Trophoblast cell (in vitro differentiated cells and primary cell): ENCODE measurements at regions not wholly inside any gene's neighbourhood (a gene's known extent, or its start where the extent isn't known, plus 50 kb on each side); places are given as distances from the start of the nearest gene placed in this dataset.
"Not testable (repeated sequence)": the region's sequence is repeated elsewhere in the genome, so short reads cannot be mapped to it uniquely, and the experiment has no call there.

ENCODE experiments used
- DNase-seq, 2 donors: peaks; one replicate each; pipeline ENCODE4 v3.0.0-alpha.2; 2016
- H2AFZ ChIP-seq: 2 replicates; pipeline ENCODE4 v1.6.1; 2013; ENCODE audit warnings: low read length, moderate library complexity, mild to moderate bottlenecking; ENCODE audit not compliant: insufficient read depth, poor library complexity
- H2AK5ac ChIP-seq: 2 replicates; pipeline ENCODE4 v1.6.1; 2013; ENCODE audit warnings: mild to moderate bottlenecking, low read length
- H2BK120ac ChIP-seq: 2 replicates; pipeline ENCODE4 v1.6.1; 2013; ENCODE audit warnings: low read length, mild to moderate bottlenecking, moderate library complexity; ENCODE audit not compliant: insufficient read depth, poor library complexity
- H2BK12ac ChIP-seq: 2 replicates; pipeline ENCODE4 v1.6.1; 2013; ENCODE audit warnings: mild to moderate bottlenecking, low read length, moderate library complexity
- H2BK5ac ChIP-seq: 2 replicates; pipeline ENCODE4 v1.6.1; 2013; ENCODE audit warnings: low read length, low read depth, moderate library complexity, mild to moderate bottlenecking; ENCODE audit not compliant: poor library complexity
- H3K14ac ChIP-seq: 2 replicates; pipeline ENCODE4 v1.6.1; 2013; ENCODE audit warnings: mild to moderate bottlenecking, low read length
- H3K18ac ChIP-seq: 2 replicates; pipeline ENCODE4 v1.6.1; 2013; ENCODE audit warnings: mild to moderate bottlenecking, low read length
- H3K23ac ChIP-seq: 2 replicates; pipeline ENCODE4 v1.6.1; 2013; ENCODE audit warnings: low read length
- H3K27ac ChIP-seq: 2 replicates; pipeline ENCODE4 v1.5.1; 2013; ENCODE audit warnings: low read depth, mild to moderate bottlenecking, inconsistent platforms, low read length, moderate library complexity
- H3K27me3 ChIP-seq: 2 replicates; pipeline ENCODE4 v1.6.1; 2013; ENCODE audit warnings: inconsistent platforms, mild to moderate bottlenecking, low read length, moderate library complexity; ENCODE audit not compliant: insufficient read depth
- H3K36me3 ChIP-seq, 2 experiments: 1 replicate in 1 of 2; 2 replicates in 1 of 2; pipeline ENCODE4 v1.6.1; 2013; ENCODE audit warnings: low read length in 2 of 2, mild to moderate bottlenecking in 2 of 2, moderate library complexity in 1 of 2; ENCODE audit not compliant: insufficient read depth in 2 of 2, control insufficient read depth in 1 of 2
- H3K4ac ChIP-seq: 2 replicates; pipeline ENCODE4 v1.6.1; 2013; ENCODE audit warnings: low read depth, mild to moderate bottlenecking, low read length, moderate library complexity
- H3K4me1 ChIP-seq, 2 experiments: 1 replicate in 1 of 2; 2 replicates in 1 of 2; pipeline ENCODE4 v1.6.1; 2013; ENCODE audit warnings: low read length in 2 of 2, mild to moderate bottlenecking in 2 of 2, moderate library complexity in 1 of 2; ENCODE audit not compliant: insufficient read depth in 2 of 2, control insufficient read depth in 1 of 2
- H3K4me2 ChIP-seq: 2 replicates; pipeline ENCODE4 v1.6.1; 2013; ENCODE audit warnings: inconsistent platforms, mild to moderate bottlenecking, low read length, moderate library complexity
- H3K4me3 ChIP-seq: 2 replicates; pipeline ENCODE4 v1.5.1; 2013; ENCODE audit warnings: mild to moderate bottlenecking, low read depth, low read length, inconsistent platforms
- H3K79me1 ChIP-seq: one replicate; pipeline ENCODE4 v1.6.1; 2013; ENCODE audit warnings: low read length
- H3K79me2 ChIP-seq: 2 replicates; pipeline ENCODE4 v1.6.1; 2013; ENCODE audit warnings: low read length, mild to moderate bottlenecking; ENCODE audit not compliant: control insufficient read depth, insufficient read depth, poor library complexity
- H3K9ac ChIP-seq: 2 replicates; pipeline ENCODE4 v1.6.1; 2013; ENCODE audit warnings: mild to moderate bottlenecking, low read length
- H3K9me3 ChIP-seq: 2 replicates; pipeline ENCODE4 v1.6.1; 2013; ENCODE audit warnings: low read depth, mild to moderate bottlenecking, control low read depth, inconsistent platforms, low read length; ENCODE audit not compliant: insufficient read depth
- H4K12ac ChIP-seq: 2 replicates; pipeline ENCODE4 v1.6.1; 2013; ENCODE audit warnings: low read depth, mild to moderate bottlenecking, low read length, moderate library complexity
- H4K8ac ChIP-seq: 2 replicates; pipeline ENCODE4 v1.6.1; 2013; ENCODE audit warnings: low read depth, mild to moderate bottlenecking, low read length, moderate library complexity
- H4K91ac ChIP-seq: one replicate; pipeline ENCODE4 v1.6.1; 2013; ENCODE audit warnings: low read depth, mild to moderate bottlenecking, low read length, moderate library complexity
- WGBS: extraction: QIAGEN DNeasy Blood & Tissue Kit; methylation state at CpG from one replicate; pipeline ENCODE4 v1.1.7; 2013; ENCODE audit warnings: missing lambda C conversion rate; ENCODE audit not compliant: insufficient read length, insufficient coverage; ENCODE audit errors: extremely low coverage; 5-methylcytosine and 5-hydroxymethylcytosine counted together

- not testable (repeated sequence) for H3K4me2 ChIP-seq, H4K91ac ChIP-seq, H3K4me3 ChIP-seq, H3K18ac ChIP-seq, H3K23ac ChIP-seq, H4K8ac ChIP-seq, H3K27me3 ChIP-seq, H2AFZ ChIP-seq, H2AK5ac ChIP-seq, H3K4me1 ChIP-seq, H3K79me1 ChIP-seq, H3K9ac ChIP-seq, H3K36me3 ChIP-seq, H3K27ac ChIP-seq, H3K14ac ChIP-seq, H3K9me3 ChIP-seq, DNase-seq, H4K12ac ChIP-seq, H2BK5ac ChIP-seq, H2BK12ac ChIP-seq, H2BK120ac ChIP-seq, H3K79me2 ChIP-seq, H3K4ac ChIP-seq
- WGBS, result no CpG with 5 or more reads among the region's 6 CpGs
Measured at GRCh38 chr6:15164855-15165254, 81.0 kb upstream of the JARID2 start.

DNA sequence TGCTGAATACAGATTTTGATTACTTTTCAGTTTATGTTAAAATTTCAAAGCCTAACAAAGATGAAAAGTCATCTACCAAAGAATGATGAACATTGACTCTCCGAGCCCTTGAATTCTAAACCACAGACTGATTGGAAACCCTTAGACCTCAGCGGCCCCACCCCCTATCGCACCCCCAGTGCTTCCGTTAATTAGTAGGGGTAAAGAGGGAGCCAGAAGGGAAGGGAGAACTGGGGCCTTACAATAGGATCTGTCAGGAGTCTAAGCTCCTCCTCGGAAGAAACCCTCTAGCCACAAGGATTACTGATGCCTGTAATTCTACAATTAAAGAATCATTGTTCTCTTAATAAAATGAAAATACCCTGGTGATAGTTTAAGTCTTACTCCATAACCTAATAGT, 79.7 kb upstream of the JARID2 start:
- Histone ChIP-seq H3K4me1 (no peaks in the 10 kb centered on the region), H3K23ac (no peak overlapping the region), H3K9me3 (no peaks in the 10 kb centered on the region), H2AK5ac (no peak overlapping the region), H3K18ac (no peak overlapping the region), H3K27me3 (no peaks in the 10 kb centered on the region), H3K27ac (no peak overlapping the region), H4K8ac (no peak overlapping the region), H3K36me3 (no peaks in the 10 kb centered on the region), H4K91ac (no peak overlapping the region), H2AFZ (no peak overlapping the region), H3K79me2 (no peaks in the 10 kb centered on the region), H2BK12ac (no peak overlapping the region), H3K9ac (no peak overlapping the region), H3K4me3 (no peak overlapping the region), H2BK5ac (no peak overlapping the region), H2BK120ac (no peak overlapping the region), H4K12ac (no peak overlapping the region), H3K14ac (no peak overlapping the region), H3K4ac (no peak overlapping the region), H3K4me2 (no peak overlapping the region), H3K79me1 (no peaks in the 10 kb centered on the region)
- no CpG with 5 or more reads among the region's 5 CpGs for WGBS
- DNase-seq, result no peak

DNA sequence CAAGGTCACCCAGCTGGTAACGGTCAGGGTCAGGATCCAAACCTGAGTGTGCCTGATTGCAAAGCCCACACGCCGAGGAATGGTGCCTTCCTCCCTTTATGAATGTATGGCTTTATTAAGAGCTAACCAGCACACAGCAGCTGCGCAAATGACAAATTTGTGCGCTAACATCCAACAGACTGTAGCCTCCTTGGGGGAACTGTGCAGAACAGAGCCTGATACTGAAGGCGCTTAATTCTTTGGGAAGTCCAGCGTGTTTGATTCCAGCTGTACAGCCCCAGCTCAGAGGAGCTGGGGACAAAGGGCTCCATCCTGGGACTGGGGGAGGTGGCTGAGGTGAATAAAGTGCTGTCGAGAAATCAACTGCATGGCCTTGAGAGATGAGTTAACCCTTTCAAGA, 75.7 kb upstream of the JARID2 start:
- H3K4me3 ChIP-seq, result no peak overlapping the region
- WGBS, result no CpG with 5 or more reads among the region's 8 CpGs

DNA sequence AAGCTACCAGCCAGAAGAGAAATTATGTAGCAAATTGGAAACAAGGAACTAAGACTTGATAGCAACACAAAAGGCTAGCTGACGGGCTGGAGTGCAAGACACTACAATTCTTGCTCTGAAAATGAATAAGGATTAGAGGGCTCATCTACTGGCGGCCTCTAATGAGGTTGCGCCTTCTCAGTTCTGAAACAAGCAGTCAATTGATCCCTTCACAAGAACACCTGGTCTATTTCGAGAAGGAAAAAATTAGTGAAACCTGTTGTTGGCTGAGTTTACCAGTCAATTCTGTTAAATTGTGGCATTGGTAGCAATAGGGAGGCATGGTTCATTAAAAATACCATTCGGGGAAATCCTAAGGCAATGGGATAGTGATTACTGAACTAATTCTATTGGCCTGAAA, 74.8 kb upstream of the JARID2 start:
- no peak overlapping the region for H3K9ac ChIP-seq
- no peak overlapping the region for H3K14ac ChIP-seq
- no peak overlapping the region for H3K27ac ChIP-seq
- no peak overlapping the region for H3K18ac ChIP-seq
- H3K79me1 ChIP-seq, result no peaks in the 10 kb centered on the region
- no peak overlapping the region for H4K12ac ChIP-seq
- H2AFZ ChIP-seq, result no peak overlapping the region
- H3K79me2 ChIP-seq, result no peaks in the 10 kb centered on the region
- no peak overlapping the region for H2AK5ac ChIP-seq
- H3K4me2 ChIP-seq, result no peak overlapping the region
- H2BK12ac ChIP-seq, result no peak overlapping the region
- H4K91ac ChIP-seq, result no peak overlapping the region
- no peak overlapping the region for H2BK5ac ChIP-seq
- no CpG with 5 or more reads among the region's 5 CpGs for WGBS
- no peaks in the 10 kb centered on the region for H3K4me1 ChIP-seq
- no peak for DNase-seq
- no peak overlapping the region for H3K4me3 ChIP-seq
- no peaks in the 10 kb centered on the region for H3K9me3 ChIP-seq
- no peak overlapping the region for H3K23ac ChIP-seq
- H3K4ac ChIP-seq, result no peak overlapping the region
- H4K8ac ChIP-seq, result no peak overlapping the region
- H2BK120ac ChIP-seq, result no peak overlapping the region
- no peaks in the 10 kb centered on the region for H3K36me3 ChIP-seq
- H3K27me3 ChIP-seq, result no peaks in the 10 kb centered on the region

More for the DNA sequence above, 75.7 kb upstream of the JARID2 start:
- Histone ChIP-seq H2BK12ac (no peak overlapping the region), H3K4me2 (no peak overlapping the region), H3K4ac (no peak overlapping the region), H2AK5ac (no peak overlapping the region), H3K36me3 (no peaks in the 10 kb centered on the region), H4K8ac (no peak overlapping the region), H2BK5ac (no peak overlapping the region), H3K27ac (no peak overlapping the region), H3K23ac (peak overlapping the region; percentile 50), H2AFZ (no peak overlapping the region), H3K14ac (no peak overlapping the region), H3K27me3 (no peaks in the 10 kb centered on the region), H3K9ac (no peak overlapping the region), H4K12ac (no peak overlapping the region), H3K79me2 (no peaks in the 10 kb centered on the region), H4K91ac (no peak overlapping the region), H3K79me1 (no peaks in the 10 kb centered on the region), H3K4me1 (no peaks in the 10 kb centered on the region), H3K9me3 (no peaks in the 10 kb centered on the region), H2BK120ac (no peak overlapping the region), H3K18ac (no peak overlapping the region)
- DNase-seq, result no peak
